CD14-positive monocyte (primary cell): ENCODE measurements at regions not wholly inside any gene's neighbourhood (a gene's known extent, or its start where the extent isn't known, plus 50 kb on each side); places are given as distances from the start of the nearest gene placed in this dataset.
A peak's percentile ranks its signal among the peaks of the same experiment; 100 is the strongest.
"Not testable (repeated sequence)": the region's sequence is repeated elsewhere in the genome, so short reads cannot be mapped to it uniquely, and the experiment has no call there.

Source experiments
- DNase-seq, 3 donors: peaks; one replicate each; pipeline ENCODE4 v3.0.0-alpha.2; 2011 to 2022
- H2AFZ ChIP-seq: 2 replicates; pipeline ENCODE4 v1.6.0; 2012; ENCODE audit warnings: mild to moderate bottlenecking, low read depth, low read length, inconsistent platforms; ENCODE audit not compliant: insufficient read depth, poor library complexity, severe bottlenecking
- H3K27ac ChIP-seq, 2 donors: 1 replicate in 1 of 2; 2 replicates in 1 of 2; pipeline ENCODE4 v1.5.1; 2012 to 2013; ENCODE audit warnings: low read length in 2 of 2, control low read depth in 1 of 2, inconsistent platforms in 1 of 2, low read depth in 1 of 2, mild to moderate bottlenecking in 1 of 2
- H3K27me3 ChIP-seq, 2 donors: one replicate each; pipeline versions ENCODE4 v1.6.0 to v1.6.1; 2011 to 2013; ENCODE audit warnings: low read length in 2 of 2; ENCODE audit not compliant: control insufficient read depth in 2 of 2, insufficient read depth in 2 of 2
- H3K36me3 ChIP-seq, 2 donors: replicated peaks in 1 of 2; 1 replicate in 1 of 2; 2 replicates in 1 of 2; pipeline versions ENCODE4 v1.5.1 to v1.6.1; 2012 to 2013; ENCODE audit warnings: low read length in 2 of 2, control low read depth in 1 of 2, inconsistent platforms in 1 of 2, mild to moderate bottlenecking in 1 of 2; ENCODE audit not compliant: insufficient read depth in 2 of 2, control insufficient read depth in 1 of 2
- H3K4me1 ChIP-seq, 2 donors: 1 replicate in 1 of 2; 2 replicates in 1 of 2; pipeline versions ENCODE4 v1.5.1 to v1.6.1; 2012 to 2013; ENCODE audit warnings: low read length in 2 of 2, control low read depth in 1 of 2, inconsistent platforms in 1 of 2, mild to moderate bottlenecking in 1 of 2, moderate library complexity in 1 of 2; ENCODE audit not compliant: insufficient read depth in 2 of 2, control insufficient read depth in 1 of 2
- H3K4me2 ChIP-seq: replicated peaks from 2 replicates; pipeline ENCODE3; 2012; ENCODE audit warnings: low read length, moderate library complexity, mild to moderate bottlenecking; ENCODE audit not compliant: poor library complexity, severe bottlenecking; ENCODE audit errors: extremely low read depth
- H3K4me3 ChIP-seq, 3 experiments: fragments of 200-600 bp in 1 of 3; sonication (generic) in 1 of 3; replicated peaks in 1 of 3; 1 replicate in 2 of 3; 2 replicates in 1 of 3; pipeline ENCODE4 v1.5.1; 2011 to 2013; ENCODE audit warnings: low read length in 3 of 3, mild to moderate bottlenecking in 3 of 3, control low read depth in 2 of 3, low read depth in 2 of 3, inconsistent platforms in 1 of 3, moderate library complexity in 1 of 3
- H3K79me2 ChIP-seq: 2 replicates; pipeline ENCODE4 v1.6.0; 2012; ENCODE audit warnings: mild to moderate bottlenecking, control low read depth, inconsistent platforms, low read length, moderate library complexity; ENCODE audit not compliant: insufficient read depth
- H3K9ac ChIP-seq: 2 replicates; pipeline ENCODE4 v1.6.0; 2017; ENCODE audit warnings: low read length, mild to moderate bottlenecking; ENCODE audit not compliant: insufficient read depth, poor library complexity, severe bottlenecking
- H3K9me3 ChIP-seq, 2 donors: replicated peaks in 1 of 2; 1 replicate in 1 of 2; 2 replicates in 1 of 2; pipeline versions ENCODE4 v1.5.1 to v1.6.1; 2012 to 2013; ENCODE audit warnings: low read length in 2 of 2, control low read depth in 1 of 2; ENCODE audit not compliant: control insufficient read depth in 1 of 2, insufficient read depth in 1 of 2
- H4K20me1 ChIP-seq: 2 replicates; pipeline ENCODE4 v1.6.0; 2012; ENCODE audit warnings: mild to moderate bottlenecking, low read length, control low read depth, moderate library complexity; ENCODE audit not compliant: insufficient read depth
- H3K27ac Mint-ChIP-seq, 7 donors: one replicate each; pipeline ENCODE4 v1.8.0; 2020; ENCODE audit warnings: mild to moderate bottlenecking in 7 of 7, mixed read lengths in 7 of 7, moderate library complexity in 6 of 7, inconsistent platforms in 2 of 7
- H3K27me3 Mint-ChIP-seq, 3 donors: one replicate each; pipeline ENCODE4 v1.8.0; 2021 to 2022; ENCODE audit warnings: low read depth in 3 of 3, mild to moderate bottlenecking in 3 of 3, mixed read lengths in 3 of 3, moderate library complexity in 3 of 3, inconsistent platforms in 1 of 3
- H3K36me3 Mint-ChIP-seq, 2 donors: one replicate each; pipeline ENCODE4 v1.8.0; 2020; ENCODE audit warnings: mixed read lengths in 2 of 2, inconsistent platforms in 1 of 2, mild to moderate bottlenecking in 1 of 2
- H3K4me1 Mint-ChIP-seq: one replicate; pipeline ENCODE4 v1.8.0; 2020; ENCODE audit warnings: mild to moderate bottlenecking, mixed read lengths
- H3K4me3 Mint-ChIP-seq, 2 donors: one replicate each; pipeline ENCODE4 v1.8.0; 2020; ENCODE audit warnings: mild to moderate bottlenecking in 2 of 2, mixed read lengths in 2 of 2, moderate library complexity in 1 of 2
- H3K9me3 Mint-ChIP-seq, 7 donors: one replicate each; pipeline ENCODE4 v1.8.0; 2020 to 2022; ENCODE audit warnings: mixed read lengths in 7 of 7, mild to moderate bottlenecking in 6 of 7, moderate library complexity in 6 of 7, inconsistent platforms in 2 of 7
- WGBS: methylation state at CpG from one replicate; pipeline ENCODE4 v1.1.5; 2013; ENCODE audit warnings: missing lambda C conversion rate; ENCODE audit not compliant: insufficient coverage; 5-methylcytosine and 5-hydroxymethylcytosine counted together
- intact Hi-C, 2 donors: fragments of 100-400 bp; cut with micrococcal nuclease; formaldehyde crosslinking; loops; one replicate each; pipeline versions ENCODE4 v1.15.0 to v1.15.1; 2023
- TF ChIP-seq, protein P1 (sequence below): fragments of 200-600 bp; IDR thresholded peaks from one replicate; pipeline ENCODE4 v1.8.0; 2022; ENCODE audit warnings: antibody characterized with exemption, mild to moderate bottlenecking

DNA sequence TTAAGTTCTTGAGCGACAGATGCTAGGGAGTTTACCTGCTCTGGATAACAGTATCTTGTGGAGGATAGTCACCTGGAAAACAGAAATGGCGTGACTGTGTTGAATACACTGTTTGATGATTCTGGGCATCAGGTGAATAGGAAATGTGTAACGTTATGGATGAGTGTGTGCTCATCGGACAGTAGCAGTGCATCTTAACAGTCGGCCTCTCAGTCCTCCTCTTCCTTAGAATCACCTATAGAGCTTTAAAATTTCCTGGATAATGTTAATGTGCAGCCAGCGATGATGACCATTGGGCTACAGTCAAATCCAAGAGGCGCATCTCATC lies 217.7 kb downstream of the OR2B2 start:
- no peaks in the 10 kb centered on the region for H4K20me1 ChIP-seq
- peak overlapping the region in 1 of 3 experiments; percentile 85 for H3K4me3 ChIP-seq
- no peak for DNase-seq
- H3K79me2 ChIP-seq = no peaks in the 10 kb centered on the region
- H3K36me3 Mint-ChIP-seq = no peaks in the 10 kb centered on the region
- H3K4me2 ChIP-seq = peak overlapping the region; percentile 88
- H3K9me3 ChIP-seq = no peaks in the 10 kb centered on the region
- no peak overlapping the region for H3K27ac Mint-ChIP-seq
- peaks cover 10 to 31% (median 26%) of the 10 kb centered on the region in 3 donors for H3K27me3 Mint-ChIP-seq
- no peaks in the 10 kb centered on the region for H3K36me3 ChIP-seq
- peak overlapping the region; percentile 93 to 98 for H3K4me3 Mint-ChIP-seq
- TF ChIP-seq, protein P1, sequence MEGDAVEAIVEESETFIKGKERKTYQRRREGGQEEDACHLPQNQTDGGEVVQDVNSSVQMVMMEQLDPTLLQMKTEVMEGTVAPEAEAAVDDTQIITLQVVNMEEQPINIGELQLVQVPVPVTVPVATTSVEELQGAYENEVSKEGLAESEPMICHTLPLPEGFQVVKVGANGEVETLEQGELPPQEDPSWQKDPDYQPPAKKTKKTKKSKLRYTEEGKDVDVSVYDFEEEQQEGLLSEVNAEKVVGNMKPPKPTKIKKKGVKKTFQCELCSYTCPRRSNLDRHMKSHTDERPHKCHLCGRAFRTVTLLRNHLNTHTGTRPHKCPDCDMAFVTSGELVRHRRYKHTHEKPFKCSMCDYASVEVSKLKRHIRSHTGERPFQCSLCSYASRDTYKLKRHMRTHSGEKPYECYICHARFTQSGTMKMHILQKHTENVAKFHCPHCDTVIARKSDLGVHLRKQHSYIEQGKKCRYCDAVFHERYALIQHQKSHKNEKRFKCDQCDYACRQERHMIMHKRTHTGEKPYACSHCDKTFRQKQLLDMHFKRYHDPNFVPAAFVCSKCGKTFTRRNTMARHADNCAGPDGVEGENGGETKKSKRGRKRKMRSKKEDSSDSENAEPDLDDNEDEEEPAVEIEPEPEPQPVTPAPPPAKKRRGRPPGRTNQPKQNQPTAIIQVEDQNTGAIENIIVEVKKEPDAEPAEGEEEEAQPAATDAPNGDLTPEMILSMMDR = no peak
- intact Hi-C loops = loop anchor here in 1 of 2 donors (5.0 kb wide), 1 partner anchor 58 kb away; no protein-coding TSS in a partner anchor
- peaks cover 10 to 13% of the 10 kb centered on the region in 2 donors for H3K4me1 ChIP-seq
- no peak overlapping the region for H3K9ac ChIP-seq
- no peak overlapping the region for H3K27ac ChIP-seq
- H3K27me3 ChIP-seq = peaks cover 0 to 23% of the 10 kb centered on the region in 2 donors
- peak overlapping the region; percentile 89 for H2AFZ ChIP-seq
- WGBS = 70% methylated on average over 3 of the region's 7 CpGs
- H3K4me1 Mint-ChIP-seq = peaks cover 10% of the 10 kb centered on the region
- peaks cover 0 to 3% (median 0%) of the 10 kb centered on the region in 7 donors for H3K9me3 Mint-ChIP-seq

DNA sequence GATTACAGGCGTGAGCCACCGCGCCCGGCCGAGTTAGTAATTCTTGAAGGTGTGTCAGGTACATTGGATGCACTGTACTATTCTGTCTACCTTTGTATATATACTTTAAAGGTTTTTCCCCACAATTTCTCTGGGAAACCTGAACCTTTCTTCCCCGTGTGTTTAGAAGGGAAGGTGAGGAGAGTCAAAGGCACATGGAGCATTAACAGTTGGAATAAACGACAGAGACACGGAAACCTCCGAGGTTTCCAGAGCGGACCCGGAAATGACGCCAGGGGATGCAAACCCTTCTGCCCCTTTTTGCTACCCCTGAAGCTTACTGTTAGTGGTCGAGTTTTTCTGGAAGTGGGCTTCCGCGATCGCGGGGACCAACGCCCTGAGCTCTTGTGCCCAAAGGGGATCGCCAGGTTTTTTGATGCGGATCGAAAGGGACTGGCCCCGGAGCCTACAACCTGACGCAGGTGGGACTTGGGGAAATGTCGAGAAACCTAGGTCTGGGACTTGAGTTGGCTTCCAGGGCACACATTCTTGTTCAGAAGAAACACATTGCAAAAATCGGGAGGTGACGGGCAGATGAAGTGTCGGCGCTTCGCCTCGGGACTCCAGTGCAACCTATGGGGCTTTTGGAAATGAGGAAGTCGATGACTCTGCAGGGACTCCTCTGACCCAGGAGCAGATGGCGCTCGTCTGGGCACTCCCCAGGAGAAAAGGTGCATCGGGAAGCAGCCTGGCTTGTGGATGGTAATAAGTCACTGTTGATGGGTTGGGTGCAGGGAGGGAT lies 218.2 kb downstream of the OR2B2 start:
- peak overlapping the region; percentile 88 for H3K4me2 ChIP-seq
- WGBS = under 1% methylated on average over 24 of the region's 34 CpGs
- Mint-ChIP-seq H3K4me3 (peak overlapping the region; percentile 93 to 98), H3K4me1 (peaks cover 10% of the 10 kb centered on the region), H3K36me3 (no peaks in the 10 kb centered on the region), H3K27ac (peak overlapping the region in 4 of 7 donors; percentile 26 to 79 (median 56)), H3K9me3 (peaks cover 0 to 3% (median 0%) of the 10 kb centered on the region in 7 donors), H3K27me3 (peaks cover 11 to 36% (median 30%) of the 10 kb centered on the region in 3 donors)
- no peaks in the 10 kb centered on the region for H3K9me3 ChIP-seq
- H3K4me1 ChIP-seq = peaks cover 10 to 13% of the 10 kb centered on the region in 2 donors
- no peaks in the 10 kb centered on the region for H3K79me2 ChIP-seq
- peak overlapping the region; percentile 37 to 85 (median 49) for H3K4me3 ChIP-seq
- H2AFZ ChIP-seq = peak overlapping the region; percentile 89
- DNase-seq = peak; percentile 34 to 61 (median 45)
- intact Hi-C loops = loop anchor here in 1 of 2 donors (5.0 kb wide), 1 partner anchor 58 kb away; no protein-coding TSS in a partner anchor
- H3K9ac ChIP-seq = peak overlapping the region; percentile 34
- H4K20me1 ChIP-seq = no peaks in the 10 kb centered on the region
- TF ChIP-seq, protein P1 = no peak
- H3K27me3 ChIP-seq = peaks cover 0 to 23% of the 10 kb centered on the region in 2 donors
- H3K36me3 ChIP-seq = no peaks in the 10 kb centered on the region
- H3K27ac ChIP-seq = no peak overlapping the region

DNA sequence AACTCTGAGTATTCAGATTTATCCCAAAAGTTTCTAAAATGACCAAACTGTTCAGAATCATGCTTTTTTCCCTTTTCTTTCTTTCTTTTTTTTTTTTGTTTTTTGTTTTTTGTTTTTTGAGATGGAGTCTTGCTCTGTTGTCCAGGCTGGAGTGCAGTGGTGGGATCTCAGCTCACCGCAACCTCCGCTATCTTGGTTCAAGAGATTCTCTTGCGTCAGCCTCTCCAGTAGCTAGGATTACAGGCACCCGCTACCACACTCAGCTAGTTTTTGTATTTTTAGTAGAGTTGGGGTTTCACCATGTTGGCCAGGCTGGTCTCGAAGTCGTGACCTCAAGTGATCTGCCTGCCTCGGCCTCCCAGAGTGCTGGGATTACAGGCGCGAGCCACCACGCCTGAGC lies 219.2 kb upstream of the ZNF184 start:
- H3K4me2 ChIP-seq, H3K36me3 Mint-ChIP-seq, H3K27ac ChIP-seq, H3K4me3 ChIP-seq, H4K20me1 ChIP-seq, H2AFZ ChIP-seq, DNase-seq, H3K36me3 ChIP-seq, H3K9me3 Mint-ChIP-seq, H3K27ac Mint-ChIP-seq, H3K9ac ChIP-seq, H3K9me3 ChIP-seq, H3K79me2 ChIP-seq: not testable (repeated sequence)
- H3K4me1 Mint-ChIP-seq = peaks cover 25% of the 10 kb centered on the region
- peaks cover 0 to 35% of the 10 kb centered on the region in 2 donors for H3K27me3 ChIP-seq
- H3K27me3 Mint-ChIP-seq = peaks cover 27 to 52% (median 37%) of the 10 kb centered on the region in 3 donors
- intact Hi-C loops = loop anchor here in 1 of 2 donors (5.0 kb wide), 1 partner anchor 60 kb away; no protein-coding TSS in a partner anchor
- peaks cover 23 to 24% of the 10 kb centered on the region in 2 donors for H3K4me1 ChIP-seq
- H3K4me3 Mint-ChIP-seq = peak overlapping the region in 1 of 2 donors; percentile 7
- 100% methylated on average over 5 of the region's 10 CpGs for WGBS
